H9 (cell line): ENCODE measurements at regions not wholly inside any gene's neighbourhood (a gene's known extent, or its start where the extent isn't known, plus 50 kb on each side); places are given as distances from the start of the nearest gene placed in this dataset.

Source experiments
- DNase-seq: peaks from one replicate; pipeline ENCODE4 v3.0.0-alpha.2; 2017
- H2AFZ ChIP-seq: one replicate; pipeline ENCODE4 v1.6.1; 2013; ENCODE audit warnings: mild to moderate bottlenecking, low read length, control low read depth, moderate library complexity
- H2AK5ac ChIP-seq: 2 replicates; pipeline ENCODE4 v1.6.1; 2013; ENCODE audit warnings: low read length, control low read depth, mixed read lengths; ENCODE audit not compliant: insufficient read length
- H2BK120ac ChIP-seq: one replicate; pipeline ENCODE4 v1.6.1; 2013; ENCODE audit warnings: low read depth, mild to moderate bottlenecking, low read length, control low read depth, inconsistent platforms; ENCODE audit not compliant: poor library complexity, severe bottlenecking
- H2BK12ac ChIP-seq: 2 replicates; pipeline ENCODE4 v1.6.1; 2013; ENCODE audit warnings: low read length, control low read depth, mixed read lengths, low read depth; ENCODE audit not compliant: insufficient read length
- H2BK15ac ChIP-seq: 2 replicates; pipeline ENCODE4 v1.6.1; 2013; ENCODE audit warnings: low read depth, low read length, control low read depth
- H2BK20ac ChIP-seq: one replicate; pipeline ENCODE4 v1.6.1; 2013; ENCODE audit warnings: low read depth, mild to moderate bottlenecking, low read length, control low read depth, inconsistent platforms; ENCODE audit not compliant: poor library complexity, severe bottlenecking
- H2BK5ac ChIP-seq: 2 replicates; pipeline ENCODE4 v1.6.1; 2013; ENCODE audit warnings: low read length, control low read depth, mixed read lengths; ENCODE audit not compliant: insufficient read length
- H3K14ac ChIP-seq: 2 replicates; pipeline ENCODE4 v1.6.1; 2013; ENCODE audit warnings: low read length, control low read depth; ENCODE audit not compliant: insufficient read depth
- H3K18ac ChIP-seq: 2 replicates; pipeline ENCODE4 v1.6.1; 2013; ENCODE audit warnings: low read depth, mild to moderate bottlenecking, mixed read lengths, low read length, control low read depth; ENCODE audit not compliant: insufficient read length
- H3K23ac ChIP-seq: 2 replicates; pipeline ENCODE4 v1.6.1; 2013; ENCODE audit warnings: low read length, control low read depth, mixed read lengths, low read depth; ENCODE audit not compliant: insufficient read length
- H3K23me2 ChIP-seq: 2 replicates; pipeline ENCODE4 v1.6.1; 2013; ENCODE audit warnings: low read depth, mild to moderate bottlenecking, mixed read lengths, low read length, control low read depth; ENCODE audit not compliant: insufficient read length, poor library complexity, severe bottlenecking
- H3K27ac ChIP-seq: 2 replicates; pipeline ENCODE4 v1.5.1; 2013; ENCODE audit warnings: low read length, control low read depth, mixed read lengths, low read depth; ENCODE audit not compliant: insufficient read length
- H3K27me3 ChIP-seq: 2 replicates; pipeline ENCODE4 v1.6.1; 2013; ENCODE audit warnings: low read length, control low read depth, inconsistent platforms; ENCODE audit not compliant: insufficient read depth
- H3K4ac ChIP-seq: 2 replicates; pipeline ENCODE4 v1.6.1; 2013; ENCODE audit warnings: low read depth, mild to moderate bottlenecking, control low read depth, inconsistent platforms, low read length, moderate library complexity
- H3K4me1 ChIP-seq: 2 replicates; pipeline ENCODE4 v1.6.1; 2013; ENCODE audit warnings: low read length, control low read depth, inconsistent platforms; ENCODE audit not compliant: insufficient read depth
- H3K4me2 ChIP-seq: 2 replicates; pipeline ENCODE4 v1.6.1; 2013; ENCODE audit warnings: low read length, control low read depth, mixed read lengths; ENCODE audit not compliant: insufficient read length, insufficient read depth
- H3K56ac ChIP-seq: 2 replicates; pipeline ENCODE4 v1.6.1; 2013; ENCODE audit warnings: low read depth, mild to moderate bottlenecking, mixed read lengths, low read length, control low read depth; ENCODE audit not compliant: insufficient read length
- H3K79me1 ChIP-seq: 2 replicates; pipeline ENCODE4 v1.6.1; 2013; ENCODE audit warnings: low read depth, mild to moderate bottlenecking, moderate library complexity, low read length, control low read depth, inconsistent platforms; ENCODE audit not compliant: insufficient read depth, poor library complexity, severe bottlenecking
- H3K79me2 ChIP-seq: 2 replicates; pipeline ENCODE4 v1.6.1; 2013; ENCODE audit warnings: low read length, control low read depth, inconsistent platforms; ENCODE audit not compliant: insufficient read depth
- H3K9ac ChIP-seq: 2 replicates; pipeline ENCODE4 v1.6.1; 2013; ENCODE audit warnings: low read length, control low read depth, mixed read lengths; ENCODE audit not compliant: insufficient read length; ENCODE audit errors: extremely low read depth
- H3K9me3 ChIP-seq: one replicate; pipeline ENCODE4 v1.6.1; 2013; ENCODE audit warnings: low read depth, low read length, inconsistent platforms; ENCODE audit not compliant: control insufficient read depth
- H3T11ph ChIP-seq: one replicate; pipeline ENCODE4 v1.6.1; 2013; ENCODE audit warnings: mild to moderate bottlenecking, low read length, control low read depth, inconsistent platforms
- H4K20me1 ChIP-seq: one replicate; pipeline ENCODE4 v1.6.1; 2013; ENCODE audit not compliant: control insufficient read depth, insufficient read length, insufficient read depth
- H4K5ac ChIP-seq: 2 replicates; pipeline ENCODE4 v1.6.1; 2013; ENCODE audit warnings: low read depth, mild to moderate bottlenecking, mixed read lengths, low read length, control low read depth; ENCODE audit not compliant: insufficient read length
- H4K8ac ChIP-seq: replicated peaks from 2 replicates; pipeline ENCODE4 v1.6.1; 2013; ENCODE audit warnings: low read length, control low read depth, mixed read lengths, low read depth; ENCODE audit not compliant: insufficient read length
- H4K91ac ChIP-seq: 2 replicates; pipeline ENCODE4 v1.6.1; 2013; ENCODE audit warnings: low read depth, mild to moderate bottlenecking, moderate library complexity, mixed read lengths, low read length, control low read depth; ENCODE audit not compliant: insufficient read length
- H3K27ac Mint-ChIP-seq, 3 experiments: 2 replicates in 2 of 3; 3 replicates in 1 of 3; pipeline ENCODE4 v1.8.0; 2020 to 2021; ENCODE audit warnings: mixed read lengths in 3 of 3, mild to moderate bottlenecking in 1 of 3, moderate library complexity in 1 of 3
- H3K27me3 Mint-ChIP-seq: 2 replicates; pipeline ENCODE4 v1.8.0; 2021; ENCODE audit warnings: low read depth, mild to moderate bottlenecking, moderate library complexity, mixed read lengths
- H3K36me3 Mint-ChIP-seq, 3 experiments: 2 replicates in 2 of 3; 3 replicates in 1 of 3; pipeline ENCODE4 v1.8.0; 2020 to 2021; ENCODE audit warnings: low read depth in 3 of 3, mixed read lengths in 3 of 3; ENCODE audit not compliant: insufficient read depth in 1 of 3
- H3K4me1 Mint-ChIP-seq, 2 experiments: 2 replicates each; pipeline ENCODE4 v1.8.0; 2020; ENCODE audit warnings: mixed read lengths in 2 of 2
- H3K4me3 Mint-ChIP-seq, 2 experiments: 2 replicates in 1 of 2; 3 replicates in 1 of 2; pipeline ENCODE4 v1.8.0; 2020 to 2021; ENCODE audit warnings: mild to moderate bottlenecking in 2 of 2, mixed read lengths in 2 of 2, moderate library complexity in 1 of 2
- H3K9me3 Mint-ChIP-seq, 2 experiments: 2 replicates in 1 of 2; 3 replicates in 1 of 2; pipeline ENCODE4 v1.8.0; 2020; ENCODE audit warnings: mild to moderate bottlenecking in 2 of 2, mixed read lengths in 2 of 2, moderate library complexity in 1 of 2
- WGBS: extraction: QIAGEN DNeasy Blood & Tissue Kit; methylation state at CpG from one replicate; pipeline ENCODE4 v1.1.7; 2013; ENCODE audit warnings: missing lambda C conversion rate, low lambda C conversion rate, mixed read lengths; ENCODE audit not compliant: insufficient read length; ENCODE audit errors: extremely low coverage; 5-methylcytosine and 5-hydroxymethylcytosine counted together
- TF ChIP-seq, protein P1 (sequence below): fragments of 200-600 bp; sonication (generic); conservative IDR thresholded peaks from 3 replicates; pipeline ENCODE4 v1.8.0; 2021; ENCODE audit warnings: antibody characterized with exemption, mild to moderate bottlenecking

DNA sequence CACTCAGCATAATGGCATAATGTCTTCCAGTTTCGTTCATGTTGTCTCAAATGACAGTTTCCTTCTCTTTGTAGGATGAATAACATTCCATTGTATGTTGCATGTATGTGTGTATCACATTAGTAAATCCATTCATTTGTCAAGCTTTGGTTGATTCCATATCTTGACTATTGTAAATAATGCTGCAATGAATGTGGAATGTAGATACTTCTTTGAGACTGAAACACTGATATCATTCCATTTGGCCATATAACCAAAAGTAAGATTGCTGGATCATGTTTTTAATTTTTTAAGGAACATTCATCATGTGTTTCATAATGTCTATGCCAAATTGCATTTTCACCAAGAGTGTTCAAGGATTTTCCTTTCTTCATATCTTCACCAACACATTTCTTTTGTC, 1711.4 kb upstream of the PIK3C3 start:
- H3K4me1 Mint-ChIP-seq = no peaks in the 10 kb centered on the region
- no peak overlapping the region for H3K27ac Mint-ChIP-seq
- H3K79me2 ChIP-seq = no peaks in the 10 kb centered on the region
- no peaks in the 10 kb centered on the region for H3K9me3 ChIP-seq
- no peak overlapping the region for H3K4me2 ChIP-seq
- no peak overlapping the region for H4K91ac ChIP-seq
- H2BK120ac ChIP-seq = no peak overlapping the region
- H3K9me3 Mint-ChIP-seq = no peaks in the 10 kb centered on the region; a peak in 1 of 5 replicates
- H3K27me3 ChIP-seq = no peaks in the 10 kb centered on the region
- H4K5ac ChIP-seq = no peak overlapping the region
- no peak overlapping the region for H3K56ac ChIP-seq
- no peaks in the 10 kb centered on the region for H4K20me1 ChIP-seq
- no peak overlapping the region for H3K4me3 Mint-ChIP-seq
- no peak overlapping the region for H3K27ac ChIP-seq
- H3T11ph ChIP-seq = no peak overlapping the region
- H3K23me2 ChIP-seq = no peaks in the 10 kb centered on the region
- H2BK5ac ChIP-seq = no peak overlapping the region
- H3K36me3 Mint-ChIP-seq = no peaks in the 10 kb centered on the region
- no peaks in the 10 kb centered on the region for H3K79me1 ChIP-seq
- H3K27me3 Mint-ChIP-seq = no peaks in the 10 kb centered on the region
- H3K18ac ChIP-seq = no peak overlapping the region
- no peak overlapping the region for H2BK12ac ChIP-seq
- no peak overlapping the region for H4K8ac ChIP-seq
- no peak overlapping the region for H2BK15ac ChIP-seq
- no peak overlapping the region for H2BK20ac ChIP-seq
- H3K4me1 ChIP-seq = no peaks in the 10 kb centered on the region
- TF ChIP-seq, protein P1, sequence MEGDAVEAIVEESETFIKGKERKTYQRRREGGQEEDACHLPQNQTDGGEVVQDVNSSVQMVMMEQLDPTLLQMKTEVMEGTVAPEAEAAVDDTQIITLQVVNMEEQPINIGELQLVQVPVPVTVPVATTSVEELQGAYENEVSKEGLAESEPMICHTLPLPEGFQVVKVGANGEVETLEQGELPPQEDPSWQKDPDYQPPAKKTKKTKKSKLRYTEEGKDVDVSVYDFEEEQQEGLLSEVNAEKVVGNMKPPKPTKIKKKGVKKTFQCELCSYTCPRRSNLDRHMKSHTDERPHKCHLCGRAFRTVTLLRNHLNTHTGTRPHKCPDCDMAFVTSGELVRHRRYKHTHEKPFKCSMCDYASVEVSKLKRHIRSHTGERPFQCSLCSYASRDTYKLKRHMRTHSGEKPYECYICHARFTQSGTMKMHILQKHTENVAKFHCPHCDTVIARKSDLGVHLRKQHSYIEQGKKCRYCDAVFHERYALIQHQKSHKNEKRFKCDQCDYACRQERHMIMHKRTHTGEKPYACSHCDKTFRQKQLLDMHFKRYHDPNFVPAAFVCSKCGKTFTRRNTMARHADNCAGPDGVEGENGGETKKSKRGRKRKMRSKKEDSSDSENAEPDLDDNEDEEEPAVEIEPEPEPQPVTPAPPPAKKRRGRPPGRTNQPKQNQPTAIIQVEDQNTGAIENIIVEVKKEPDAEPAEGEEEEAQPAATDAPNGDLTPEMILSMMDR = no peak
- no peak overlapping the region for H2AFZ ChIP-seq
- no peak overlapping the region for H3K4ac ChIP-seq
- H3K23ac ChIP-seq = no peak overlapping the region
- H2AK5ac ChIP-seq = no peak overlapping the region
- WGBS = no CpG with 5 or more reads among the region's 1 CpG
- H3K14ac ChIP-seq = no peak overlapping the region
- no peak overlapping the region for H3K9ac ChIP-seq
- DNase-seq = no peak
